Stimulated activated CD8-positive, alpha-beta memory T cell treated with anti-CD3 and anti-CD28 coated beads, Interleukin-15, amount 100 ng/mL, for 4 hours (primary cell): ENCODE measurements at regions not wholly inside any gene's neighbourhood (a gene's known extent, or its start where the extent isn't known, plus 50 kb on each side); places are given as distances from the start of the nearest gene placed in this dataset.

ENCODE experiments used
- DNase-seq, 2 donors: peaks; one replicate each; pipeline ENCODE4 v3.0.0-alpha.2; 2020; ENCODE audit warnings: low read depth in 2 of 2

DNA sequence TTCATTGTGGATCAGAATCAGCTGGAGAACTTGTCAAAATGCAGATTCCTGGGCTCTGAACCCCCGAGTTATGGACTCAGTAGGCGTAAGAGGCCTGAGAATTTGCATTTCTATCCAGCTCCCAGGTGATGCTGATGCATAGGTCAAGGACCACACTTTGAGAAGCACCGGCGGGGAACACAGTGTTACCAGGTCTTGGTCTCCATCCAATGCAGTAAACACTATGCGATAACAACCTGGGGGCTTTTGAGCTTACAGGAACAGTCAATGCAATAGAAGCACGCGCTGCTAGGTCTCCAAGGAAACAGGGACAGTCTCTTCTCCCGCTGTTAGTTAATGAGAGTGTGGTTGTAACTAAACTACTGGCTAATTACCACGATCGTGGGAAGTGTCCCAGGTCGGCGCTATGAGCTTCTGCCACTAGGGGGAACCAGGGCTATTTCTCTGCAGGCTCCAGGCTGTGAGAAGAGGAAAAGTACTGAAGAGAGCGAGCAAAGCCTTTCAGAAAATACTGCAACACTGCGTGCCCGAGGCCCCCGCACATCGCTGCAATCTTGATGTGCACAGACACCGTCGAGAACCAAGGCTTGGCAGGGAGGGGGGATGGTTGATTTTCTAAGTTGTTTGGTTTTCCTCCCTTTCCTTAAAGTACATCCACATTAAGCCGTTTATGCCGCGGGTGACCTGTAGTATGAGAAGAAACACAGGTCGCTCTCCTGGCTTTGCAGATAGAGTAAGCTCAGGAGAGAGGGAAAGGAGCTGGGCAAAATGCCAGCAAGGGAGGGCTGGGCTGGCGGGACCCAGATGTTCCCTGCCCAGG is 52.0 kb upstream of the KCNA1 start:
- peak; percentile 26 to 54 for DNase-seq

DNA sequence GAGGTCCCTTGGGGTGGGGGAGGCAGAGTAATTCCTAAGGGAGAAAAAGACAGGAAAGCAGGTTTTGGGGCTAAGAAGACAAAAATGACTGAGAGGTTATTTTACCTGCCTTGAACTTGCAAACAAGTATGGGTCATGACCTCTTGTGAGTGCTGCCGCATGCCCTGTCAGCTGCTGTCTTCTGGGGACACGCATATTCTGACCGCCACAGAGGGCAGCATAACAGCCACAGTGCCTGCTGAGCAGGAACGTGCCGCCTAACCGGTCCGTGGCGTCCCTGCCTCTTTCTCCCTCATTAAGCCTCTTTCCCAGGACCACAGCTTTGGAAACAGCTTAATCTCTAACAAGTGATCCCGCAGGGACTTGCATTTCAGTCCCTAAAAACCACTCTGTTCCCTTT is 51.3 kb upstream of the KCNA1 start:
- DNase-seq, result no peak

DNA sequence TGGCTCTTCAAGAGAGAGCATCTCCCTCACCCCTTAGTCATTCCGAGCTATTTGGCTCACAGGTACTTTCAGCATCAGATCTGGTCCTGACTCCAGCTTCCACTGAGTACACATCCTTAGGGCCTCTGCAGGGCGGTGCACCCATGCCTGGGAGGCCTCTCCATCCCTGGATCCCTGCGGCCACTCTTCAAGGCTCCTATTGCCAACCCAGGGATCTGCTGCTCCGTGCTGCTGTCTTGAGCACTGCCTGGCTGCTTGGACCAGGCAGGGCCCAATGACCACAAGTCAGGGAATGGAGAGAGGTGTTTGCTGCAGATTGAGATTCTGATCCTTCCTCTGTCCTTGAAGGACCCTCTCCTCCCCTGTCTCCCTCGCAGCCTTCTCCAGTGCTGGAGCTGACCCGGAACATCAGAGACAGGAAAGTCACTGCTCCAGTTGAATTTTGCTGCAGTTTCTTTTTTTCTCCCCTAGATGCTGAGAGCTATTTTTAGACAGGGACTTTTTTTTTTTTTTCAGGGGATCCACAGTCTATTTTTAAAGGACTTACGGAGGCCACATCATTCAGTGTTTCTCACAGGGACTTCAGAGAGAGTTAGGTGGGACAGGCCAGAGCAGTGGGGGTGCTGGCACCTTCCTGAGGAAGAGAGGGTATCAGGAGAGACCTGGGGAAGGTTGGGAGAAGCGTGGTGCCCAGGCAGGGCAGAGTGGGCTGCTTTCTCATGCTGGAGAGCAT is 50.1 kb upstream of the KCNA1 start:
- no peak for DNase-seq
